H9 (cell line): ENCODE measurements at regions not wholly inside any gene's neighbourhood (a gene's known extent, or its start where the extent isn't known, plus 50 kb on each side); places are given as distances from the start of the nearest gene placed in this dataset.

Source experiments
- DNase-seq: peaks from one replicate; pipeline ENCODE4 v3.0.0-alpha.2; 2017
- H2AFZ ChIP-seq: one replicate; pipeline ENCODE4 v1.6.1; 2013; ENCODE audit warnings: mild to moderate bottlenecking, low read length, control low read depth, moderate library complexity
- H2AK5ac ChIP-seq: 2 replicates; pipeline ENCODE4 v1.6.1; 2013; ENCODE audit warnings: low read length, control low read depth, mixed read lengths; ENCODE audit not compliant: insufficient read length
- H2BK120ac ChIP-seq: one replicate; pipeline ENCODE4 v1.6.1; 2013; ENCODE audit warnings: low read depth, mild to moderate bottlenecking, low read length, control low read depth, inconsistent platforms; ENCODE audit not compliant: poor library complexity, severe bottlenecking
- H2BK12ac ChIP-seq: 2 replicates; pipeline ENCODE4 v1.6.1; 2013; ENCODE audit warnings: low read length, control low read depth, mixed read lengths, low read depth; ENCODE audit not compliant: insufficient read length
- H2BK15ac ChIP-seq: 2 replicates; pipeline ENCODE4 v1.6.1; 2013; ENCODE audit warnings: low read depth, low read length, control low read depth
- H2BK20ac ChIP-seq: one replicate; pipeline ENCODE4 v1.6.1; 2013; ENCODE audit warnings: low read depth, mild to moderate bottlenecking, low read length, control low read depth, inconsistent platforms; ENCODE audit not compliant: poor library complexity, severe bottlenecking
- H2BK5ac ChIP-seq: 2 replicates; pipeline ENCODE4 v1.6.1; 2013; ENCODE audit warnings: low read length, control low read depth, mixed read lengths; ENCODE audit not compliant: insufficient read length
- H3K14ac ChIP-seq: 2 replicates; pipeline ENCODE4 v1.6.1; 2013; ENCODE audit warnings: low read length, control low read depth; ENCODE audit not compliant: insufficient read depth
- H3K18ac ChIP-seq: 2 replicates; pipeline ENCODE4 v1.6.1; 2013; ENCODE audit warnings: low read depth, mild to moderate bottlenecking, mixed read lengths, low read length, control low read depth; ENCODE audit not compliant: insufficient read length
- H3K23ac ChIP-seq: 2 replicates; pipeline ENCODE4 v1.6.1; 2013; ENCODE audit warnings: low read length, control low read depth, mixed read lengths, low read depth; ENCODE audit not compliant: insufficient read length
- H3K23me2 ChIP-seq: 2 replicates; pipeline ENCODE4 v1.6.1; 2013; ENCODE audit warnings: low read depth, mild to moderate bottlenecking, mixed read lengths, low read length, control low read depth; ENCODE audit not compliant: insufficient read length, poor library complexity, severe bottlenecking
- H3K27ac ChIP-seq: 2 replicates; pipeline ENCODE4 v1.5.1; 2013; ENCODE audit warnings: low read length, control low read depth, mixed read lengths, low read depth; ENCODE audit not compliant: insufficient read length
- H3K27me3 ChIP-seq: 2 replicates; pipeline ENCODE4 v1.6.1; 2013; ENCODE audit warnings: low read length, control low read depth, inconsistent platforms; ENCODE audit not compliant: insufficient read depth
- H3K4ac ChIP-seq: 2 replicates; pipeline ENCODE4 v1.6.1; 2013; ENCODE audit warnings: low read depth, mild to moderate bottlenecking, control low read depth, inconsistent platforms, low read length, moderate library complexity
- H3K4me1 ChIP-seq: 2 replicates; pipeline ENCODE4 v1.6.1; 2013; ENCODE audit warnings: low read length, control low read depth, inconsistent platforms; ENCODE audit not compliant: insufficient read depth
- H3K4me2 ChIP-seq: 2 replicates; pipeline ENCODE4 v1.6.1; 2013; ENCODE audit warnings: low read length, control low read depth, mixed read lengths; ENCODE audit not compliant: insufficient read length, insufficient read depth
- H3K56ac ChIP-seq: 2 replicates; pipeline ENCODE4 v1.6.1; 2013; ENCODE audit warnings: low read depth, mild to moderate bottlenecking, mixed read lengths, low read length, control low read depth; ENCODE audit not compliant: insufficient read length
- H3K79me1 ChIP-seq: 2 replicates; pipeline ENCODE4 v1.6.1; 2013; ENCODE audit warnings: low read depth, mild to moderate bottlenecking, moderate library complexity, low read length, control low read depth, inconsistent platforms; ENCODE audit not compliant: insufficient read depth, poor library complexity, severe bottlenecking
- H3K79me2 ChIP-seq: 2 replicates; pipeline ENCODE4 v1.6.1; 2013; ENCODE audit warnings: low read length, control low read depth, inconsistent platforms; ENCODE audit not compliant: insufficient read depth
- H3K9ac ChIP-seq: 2 replicates; pipeline ENCODE4 v1.6.1; 2013; ENCODE audit warnings: low read length, control low read depth, mixed read lengths; ENCODE audit not compliant: insufficient read length; ENCODE audit errors: extremely low read depth
- H3K9me3 ChIP-seq: one replicate; pipeline ENCODE4 v1.6.1; 2013; ENCODE audit warnings: low read depth, low read length, inconsistent platforms; ENCODE audit not compliant: control insufficient read depth
- H3T11ph ChIP-seq: one replicate; pipeline ENCODE4 v1.6.1; 2013; ENCODE audit warnings: mild to moderate bottlenecking, low read length, control low read depth, inconsistent platforms
- H4K20me1 ChIP-seq: one replicate; pipeline ENCODE4 v1.6.1; 2013; ENCODE audit not compliant: control insufficient read depth, insufficient read length, insufficient read depth
- H4K5ac ChIP-seq: 2 replicates; pipeline ENCODE4 v1.6.1; 2013; ENCODE audit warnings: low read depth, mild to moderate bottlenecking, mixed read lengths, low read length, control low read depth; ENCODE audit not compliant: insufficient read length
- H4K8ac ChIP-seq: replicated peaks from 2 replicates; pipeline ENCODE4 v1.6.1; 2013; ENCODE audit warnings: low read length, control low read depth, mixed read lengths, low read depth; ENCODE audit not compliant: insufficient read length
- H4K91ac ChIP-seq: 2 replicates; pipeline ENCODE4 v1.6.1; 2013; ENCODE audit warnings: low read depth, mild to moderate bottlenecking, moderate library complexity, mixed read lengths, low read length, control low read depth; ENCODE audit not compliant: insufficient read length
- H3K27ac Mint-ChIP-seq, 3 experiments: 2 replicates in 2 of 3; 3 replicates in 1 of 3; pipeline ENCODE4 v1.8.0; 2020 to 2021; ENCODE audit warnings: mixed read lengths in 3 of 3, mild to moderate bottlenecking in 1 of 3, moderate library complexity in 1 of 3
- H3K27me3 Mint-ChIP-seq: 2 replicates; pipeline ENCODE4 v1.8.0; 2021; ENCODE audit warnings: low read depth, mild to moderate bottlenecking, moderate library complexity, mixed read lengths
- H3K36me3 Mint-ChIP-seq, 3 experiments: 2 replicates in 2 of 3; 3 replicates in 1 of 3; pipeline ENCODE4 v1.8.0; 2020 to 2021; ENCODE audit warnings: low read depth in 3 of 3, mixed read lengths in 3 of 3; ENCODE audit not compliant: insufficient read depth in 1 of 3
- H3K4me1 Mint-ChIP-seq, 2 experiments: 2 replicates each; pipeline ENCODE4 v1.8.0; 2020; ENCODE audit warnings: mixed read lengths in 2 of 2
- H3K4me3 Mint-ChIP-seq, 2 experiments: 2 replicates in 1 of 2; 3 replicates in 1 of 2; pipeline ENCODE4 v1.8.0; 2020 to 2021; ENCODE audit warnings: mild to moderate bottlenecking in 2 of 2, mixed read lengths in 2 of 2, moderate library complexity in 1 of 2
- H3K9me3 Mint-ChIP-seq, 2 experiments: 2 replicates in 1 of 2; 3 replicates in 1 of 2; pipeline ENCODE4 v1.8.0; 2020; ENCODE audit warnings: mild to moderate bottlenecking in 2 of 2, mixed read lengths in 2 of 2, moderate library complexity in 1 of 2
- WGBS: extraction: QIAGEN DNeasy Blood & Tissue Kit; methylation state at CpG from one replicate; pipeline ENCODE4 v1.1.7; 2013; ENCODE audit warnings: missing lambda C conversion rate, low lambda C conversion rate, mixed read lengths; ENCODE audit not compliant: insufficient read length; ENCODE audit errors: extremely low coverage; 5-methylcytosine and 5-hydroxymethylcytosine counted together
- TF ChIP-seq, protein P1 (sequence below): fragments of 200-600 bp; sonication (generic); conservative IDR thresholded peaks from 3 replicates; pipeline ENCODE4 v1.8.0; 2021; ENCODE audit warnings: antibody characterized with exemption, mild to moderate bottlenecking

- Histone ChIP-seq H3T11ph (no peak overlapping the region), H3K14ac (no peak overlapping the region), H4K8ac (no peak overlapping the region), H2BK5ac (no peak overlapping the region), H2BK12ac (no peak overlapping the region), H3K4me1 (no peaks in the 10 kb centered on the region), H4K5ac (no peak overlapping the region), H3K23ac (no peak overlapping the region), H3K4me2 (no peak overlapping the region), H4K91ac (no peak overlapping the region), H3K79me1 (no peaks in the 10 kb centered on the region), H2BK15ac (no peak overlapping the region; the same call in 1 of the 2 replicates), H3K9me3 (no peaks in the 10 kb centered on the region), H3K27ac (no peak overlapping the region), H3K56ac (no peak overlapping the region), H3K23me2 (no peaks in the 10 kb centered on the region), H4K20me1 (no peaks in the 10 kb centered on the region), H2BK120ac (no peak overlapping the region), H3K79me2 (no peaks in the 10 kb centered on the region), H2BK20ac (no peak overlapping the region), H3K4ac (no peak overlapping the region), H3K9ac (no peak overlapping the region), H3K27me3 (no peaks in the 10 kb centered on the region), H3K18ac (no peak overlapping the region), H2AK5ac (no peak overlapping the region), H2AFZ (no peak overlapping the region)
- Mint-ChIP-seq H3K36me3 (no peaks in the 10 kb centered on the region), H3K9me3 (no peaks in the 10 kb centered on the region), H3K4me3 (no peak overlapping the region), H3K27ac (peak overlapping the region in 1 of 3 experiments; percentile 35; a peak in 1 of 7 replicates), H3K27me3 (peaks cover 4% of the 10 kb centered on the region; the same call in 1 of the 2 replicates), H3K4me1 (peaks cover 0 to 4% of the 10 kb centered on the region in 2 experiments; a peak in 1 of 4 replicates)
- no peak for DNase-seq
- TF ChIP-seq, protein P1, sequence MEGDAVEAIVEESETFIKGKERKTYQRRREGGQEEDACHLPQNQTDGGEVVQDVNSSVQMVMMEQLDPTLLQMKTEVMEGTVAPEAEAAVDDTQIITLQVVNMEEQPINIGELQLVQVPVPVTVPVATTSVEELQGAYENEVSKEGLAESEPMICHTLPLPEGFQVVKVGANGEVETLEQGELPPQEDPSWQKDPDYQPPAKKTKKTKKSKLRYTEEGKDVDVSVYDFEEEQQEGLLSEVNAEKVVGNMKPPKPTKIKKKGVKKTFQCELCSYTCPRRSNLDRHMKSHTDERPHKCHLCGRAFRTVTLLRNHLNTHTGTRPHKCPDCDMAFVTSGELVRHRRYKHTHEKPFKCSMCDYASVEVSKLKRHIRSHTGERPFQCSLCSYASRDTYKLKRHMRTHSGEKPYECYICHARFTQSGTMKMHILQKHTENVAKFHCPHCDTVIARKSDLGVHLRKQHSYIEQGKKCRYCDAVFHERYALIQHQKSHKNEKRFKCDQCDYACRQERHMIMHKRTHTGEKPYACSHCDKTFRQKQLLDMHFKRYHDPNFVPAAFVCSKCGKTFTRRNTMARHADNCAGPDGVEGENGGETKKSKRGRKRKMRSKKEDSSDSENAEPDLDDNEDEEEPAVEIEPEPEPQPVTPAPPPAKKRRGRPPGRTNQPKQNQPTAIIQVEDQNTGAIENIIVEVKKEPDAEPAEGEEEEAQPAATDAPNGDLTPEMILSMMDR, result no peak
- WGBS, result no CpG with 5 or more reads among the region's 8 CpGs
Measured at GRCh38 chr5:135693371-135693955, 114.7 kb upstream of the CXCL14 start.
